SK-N-SH (cell line): ENCODE measurements at regions not wholly inside any gene's neighbourhood (a gene's known extent, or its start where the extent isn't known, plus 50 kb on each side); places are given as distances from the start of the nearest gene placed in this dataset.

Source experiments
- CTCF ChIA-PET: fragments of 300-600, 350-600 bp; formaldehyde crosslinking; extraction: SDS; loops from one replicate; lab custom pipeline; 2021; lab: Yijun Ruan, JAX
- POLR2A ChIA-PET: fragments of 350-600 bp; sonication (Branson Sonifier 250); formaldehyde crosslinking; extraction: SDS; loops from one replicate; lab custom pipeline; 2020; ENCODE audit warnings: antibody characterized with exemption, inconsistent platforms; lab: Yijun Ruan, JAX
- DNase-seq: peaks from one replicate; pipeline ENCODE4 v3.0.0; 2012
- H2AFZ ChIP-seq: fragments of 200-600 bp; sonication (generic); 2 replicates; pipeline ENCODE4 v1.8.1; 2016; ENCODE audit warnings: antibody characterized with exemption, mild to moderate bottlenecking, low read depth
- H3F3A ChIP-seq: fragments of 200-600 bp; sonication (generic); replicated peaks from 2 replicates; pipeline ENCODE3; 2016; ENCODE audit warnings: antibody characterized with exemption, mild to moderate bottlenecking; ENCODE audit not compliant: insufficient read depth
- H3K27ac ChIP-seq, 2 experiments: fragments of 200-500 bp in 1 of 2; fragments of 200-600 bp in 1 of 2; sonication (Bioruptor generic) in 1 of 2; sonication (generic), shearing (Covaris generic) in 1 of 2; 2 replicates each; pipeline versions ENCODE4 v1.5.1 to v1.6.1; 2014 to 2016; ENCODE audit warnings: low read depth in 2 of 2, inconsistent platforms in 1 of 2, low read length in 1 of 2, mild to moderate bottlenecking in 1 of 2, mixed read lengths in 1 of 2
- H3K27me3 ChIP-seq: fragments of 200-600 bp; sonication (generic), shearing (Covaris generic); 2 replicates; pipeline ENCODE4 v1.6.1; 2016; ENCODE audit warnings: mixed run types; ENCODE audit not compliant: insufficient read depth
- H3K36me3 ChIP-seq, 2 experiments: fragments of 200-500 bp in 1 of 2; fragments of 200-600 bp in 1 of 2; sonication (Bioruptor generic) in 1 of 2; sonication (generic) in 1 of 2; replicated peaks in 1 of 2; 2 replicates each; pipeline versions ENCODE3 to v1.5.1; 2014 to 2016; ENCODE audit warnings: low read length in 1 of 2, mild to moderate bottlenecking in 1 of 2; ENCODE audit not compliant: insufficient read depth in 2 of 2, control insufficient read depth in 1 of 2
- H3K4me1 ChIP-seq, 2 experiments: fragments of 200-500 bp in 1 of 2; fragments of 200-600 bp in 1 of 2; sonication (Bioruptor generic) in 1 of 2; sonication (generic), shearing (Covaris generic) in 1 of 2; 2 replicates each; pipeline versions ENCODE4 v1.5.1 to v1.6.1; 2014 to 2016; ENCODE audit warnings: low read depth in 1 of 2, low read length in 1 of 2, mixed run types in 1 of 2; ENCODE audit not compliant: insufficient read depth in 2 of 2, control insufficient read depth in 1 of 2
- H3K4me2 ChIP-seq: fragments of 200-600 bp; sonication (generic), shearing (Covaris generic); 2 replicates; pipeline ENCODE4 v1.6.1; 2017; ENCODE audit warnings: mixed run types
- H3K4me3 ChIP-seq, 2 experiments: fragments of 200-500 bp in 1 of 2; fragments of 200-600 bp in 1 of 2; sonication (Bioruptor generic) in 1 of 2; sonication (generic), shearing (Covaris generic) in 1 of 2; 2 replicates each; pipeline versions ENCODE4 v1.5.1 to v1.8.1; 2014 to 2016; ENCODE audit warnings: low read depth in 2 of 2, inconsistent platforms in 1 of 2, low read length in 1 of 2, mild to moderate bottlenecking in 1 of 2, mixed read lengths in 1 of 2, moderate library complexity in 1 of 2
- H3K79me2 ChIP-seq: fragments of 200-600 bp; sonication (generic); 2 replicates; pipeline ENCODE4 v1.8.1; 2017; ENCODE audit warnings: mild to moderate bottlenecking; ENCODE audit not compliant: insufficient read depth
- H3K9ac ChIP-seq: fragments of 200-600 bp; sonication (generic); 2 replicates; pipeline ENCODE4 v1.6.1; 2017; ENCODE audit warnings: mixed run types
- H3K9me2 ChIP-seq: fragments of 200-600 bp; sonication (generic); 2 replicates; pipeline ENCODE4 v1.6.1; 2017; ENCODE audit warnings: mixed run types
- H3K9me3 ChIP-seq: fragments of 200-600 bp; sonication (generic); 2 replicates; pipeline ENCODE4 v1.6.1; 2017; ENCODE audit warnings: mixed run types, mild to moderate bottlenecking, moderate library complexity
- H4K20me1 ChIP-seq: fragments of 200-600 bp; sonication (generic); 2 replicates; pipeline ENCODE4 v1.6.1; 2017; ENCODE audit warnings: mild to moderate bottlenecking, mixed run types; ENCODE audit not compliant: insufficient read depth
- CHD2 ChIP-seq: fragments of 150-350 bp; IDR thresholded peaks from 2 replicates; pipeline ENCODE4 v1.6.1; 2018; ENCODE audit warnings: low read length; ENCODE audit not compliant: partially characterized antibody
- EP300 ChIP-seq, 2 experiments: IDR thresholded peaks; 2 replicates each; pipeline versions ENCODE4 v1.4.0 to v1.6.1; 2012; ENCODE audit warnings: borderline replicate concordance in 1 of 2, low read depth in 1 of 2, low read length in 1 of 2
- EZH2phosphoT487 ChIP-seq: fragments of 200-600 bp; sonication (generic); IDR thresholded peaks from 2 replicates; pipeline ENCODE4 v1.6.1; 2017; ENCODE audit warnings: low read depth, mixed run types, mild to moderate bottlenecking, antibody characterized with exemption, moderate library complexity, borderline replicate concordance
- FOXJ3 ChIP-seq: sonication (generic); formaldehyde crosslinking; IDR thresholded peaks from 2 replicates; pipeline ENCODE4 v1.5.1; 2020; ENCODE audit warnings: mild to moderate bottlenecking, missing genetic modification reagents
- FOXM1 ChIP-seq: IDR thresholded peaks from 2 replicates; pipeline ENCODE4 v1.4.0; 2012; ENCODE audit warnings: low read depth, mild to moderate bottlenecking
- GABPA ChIP-seq: IDR thresholded peaks from 2 replicates; pipeline ENCODE4 v1.4.0; 2012; ENCODE audit warnings: low read depth, mild to moderate bottlenecking
- JUND ChIP-seq: IDR thresholded peaks from 2 replicates; pipeline ENCODE4 v1.4.0; 2012
- MAX ChIP-seq: IDR thresholded peaks from 2 replicates; pipeline ENCODE4 v1.4.0; 2012; ENCODE audit warnings: low read depth
- MXI1 ChIP-seq: IDR thresholded peaks from 2 replicates; pipeline ENCODE4 v1.6.1; 2012; ENCODE audit warnings: mild to moderate bottlenecking, low read depth, low read length, improper control_type of control experiment
- NRF1 ChIP-seq: IDR thresholded peaks from 2 replicates; pipeline ENCODE4 v1.6.1; 2012; ENCODE audit warnings: low read depth, mild to moderate bottlenecking, low read length
- POLR2AphosphoS5 ChIP-seq: IDR thresholded peaks from 2 replicates; pipeline ENCODE4 v1.6.1; 2012; ENCODE audit warnings: low read depth, low read length
- RAD21 ChIP-seq: IDR thresholded peaks from 2 replicates; pipeline ENCODE4 v1.6.1; 2012; ENCODE audit warnings: mild to moderate bottlenecking, low read length
- RFX5 ChIP-seq: IDR thresholded peaks from 2 replicates; pipeline ENCODE4 v1.6.1; 2012; ENCODE audit warnings: mild to moderate bottlenecking, improper control_type of control experiment, low read length
- TAF1 ChIP-seq: IDR thresholded peaks from 2 replicates; pipeline ENCODE4 v1.6.1; 2012; ENCODE audit warnings: low read depth, mild to moderate bottlenecking, low read length, moderate library complexity, borderline replicate concordance
- TCF12 ChIP-seq: IDR thresholded peaks from 2 replicates; pipeline ENCODE4 v1.4.0; 2012
- TEAD4 ChIP-seq: IDR thresholded peaks from 2 replicates; pipeline ENCODE4 v1.4.0; 2012; ENCODE audit warnings: mild to moderate bottlenecking, borderline replicate concordance; ENCODE audit not compliant: insufficient read depth
- USF1 ChIP-seq: IDR thresholded peaks from 2 replicates; pipeline ENCODE4 v1.4.0; 2012; ENCODE audit warnings: low read depth, borderline replicate concordance
- USF2 ChIP-seq: fragments of 150-350 bp; IDR thresholded peaks from 2 replicates; pipeline ENCODE4 v1.6.1; 2017; ENCODE audit warnings: antibody characterized with exemption, low read length, low read depth, borderline replicate concordance
- YY1 ChIP-seq: IDR thresholded peaks from 2 replicates; pipeline ENCODE4 v1.4.0; 2012; ENCODE audit warnings: low read depth, mild to moderate bottlenecking
- ZBTB33 ChIP-seq: IDR thresholded peaks from 2 replicates; pipeline ENCODE4 v1.4.0; 2012; ENCODE audit warnings: low read depth, borderline replicate concordance
- WGBS: methylation state at CpG from one replicate; pipeline ENCODE4 v1.1.6; 2017; ENCODE audit warnings: low lambda C conversion rate; 5-methylcytosine and 5-hydroxymethylcytosine counted together

GRCh38 chr2:21915201-21915600, 791.4 kb downstream of the TDRD15 start:
- CTCF ChIA-PET = no interaction called here
- no peak for TF ChIP-seq CHD2
- no peak for TF ChIP-seq POLR2AphosphoS5
- TF ChIP-seq TCF12 = no peak
- TF ChIP-seq USF2 = no peak
- TF ChIP-seq, all 33 proteins: peak for 0
- no peak overlapping the region for H3K9ac ChIP-seq
- H3K79me2 ChIP-seq = no peaks in the 10 kb centered on the region
- H3K9me3 ChIP-seq = 0 out of 2 replicates have a peak, but pooled peaks cover 6% of the 10 kb centered on the region
- 22% methylated on average over 1 of the region's 1 CpG for WGBS
- H3K4me2 ChIP-seq = no peak overlapping the region
- H4K20me1 ChIP-seq = no peaks in the 10 kb centered on the region
- H3K27me3 ChIP-seq = no peaks in the 10 kb centered on the region
- H3K4me1 ChIP-seq = no peaks in the 10 kb centered on the region
- no peak overlapping the region for H3K4me3 ChIP-seq
- DNase-seq = no peak
- H3K36me3 ChIP-seq = no peaks in the 10 kb centered on the region
- H3K27ac ChIP-seq = no peak overlapping the region
- no peaks in the 10 kb centered on the region for H3K9me2 ChIP-seq
- POLR2A ChIA-PET = no interaction called here
- no peaks in the 10 kb centered on the region for H3F3A ChIP-seq
- H2AFZ ChIP-seq = no peak overlapping the region

GRCh38 chr2:21916934-21917522, 793.3 kb downstream of the TDRD15 start:
- Histone ChIP-seq H3K9ac (no peak overlapping the region), H4K20me1 (no peaks in the 10 kb centered on the region), H3K27me3 (no peaks in the 10 kb centered on the region), H3K9me3 (0 out of 2 replicates have a peak, but pooled peaks cover 3% of the 10 kb centered on the region), H3F3A (no peaks in the 10 kb centered on the region), H3K9me2 (no peaks in the 10 kb centered on the region), H3K4me2 (no peak overlapping the region), H3K79me2 (no peaks in the 10 kb centered on the region), H3K4me1 (no peaks in the 10 kb centered on the region), H2AFZ (no peak overlapping the region), H3K4me3 (no peak overlapping the region), H3K36me3 (no peaks in the 10 kb centered on the region), H3K27ac (no peak overlapping the region)
- no peak for DNase-seq
- POLR2A ChIA-PET = no interaction called here
- 9% methylated on average over 6 of the region's 6 CpGs for WGBS
- CTCF ChIA-PET = no interaction called here
- no peak for TF ChIP-seq EP300 (IDR thresholded peaks at IDR 0.05; ENCODE audit: borderline replicate concordance in 1 of 2, low read depth in 1 of 2, low read length in 1 of 2)
- no peak for TF ChIP-seq POLR2AphosphoS5
- no peak for TF ChIP-seq FOXJ3 (CRISPR knock-in tag)
- no peak for TF ChIP-seq RAD21
- no peak for TF ChIP-seq YY1
- no peak for TF ChIP-seq MXI1
- no peak for TF ChIP-seq USF1
- no peak for TF ChIP-seq TCF12
- no peak for TF ChIP-seq JUND
- no peak for TF ChIP-seq NRF1
- TF ChIP-seq EZH2phosphoT487 = no peak
- no peak for TF ChIP-seq RFX5
- TF ChIP-seq TEAD4 = no peak
- no peak for TF ChIP-seq MAX
- TF ChIP-seq FOXM1 = no peak
- TF ChIP-seq GABPA = no peak
- TF ChIP-seq TAF1 = no peak
- no peak for TF ChIP-seq ZBTB33
